Retinal pigment epithelial cell (primary cell): ENCODE measurements at regions not wholly inside any gene's neighbourhood (a gene's known extent, or its start where the extent isn't known, plus 50 kb on each side); places are given as distances from the start of the nearest gene placed in this dataset.

Experiments used
- DNase-seq: peaks from one replicate; pipeline ENCODE4 v3.0.0-alpha.2; 2010; ENCODE audit warnings: low read depth
- H3K4me3 ChIP-seq: 2 replicates; pipeline ENCODE4 v1.5.1; 2011; ENCODE audit warnings: mild to moderate bottlenecking, low read length, control low read depth, moderate library complexity
- CTCF ChIP-seq: conservative IDR thresholded peaks from 2 replicates; pipeline ENCODE4 v1.5.1; 2011; ENCODE audit warnings: low read depth, low read length, control low read depth, inconsistent platforms

- H3K4me3 ChIP-seq: no peak overlapping the region
- TF ChIP-seq CTCF: no peak
- DNase-seq: peak; percentile 45
Observed at GRCh38 chr1:87718241-87718950, 389.7 kb downstream of the LMO4 start.

GRCh38 chr1:87719658-87720057 is 391.0 kb downstream of the LMO4 start:
- TF ChIP-seq CTCF: no peak
- H3K4me3 ChIP-seq: no peak overlapping the region
- DNase-seq: no peak

GRCh38 chr1:87720561-87720960 is 391.9 kb downstream of the LMO4 start:
- H3K4me3 ChIP-seq: no peak overlapping the region
- TF ChIP-seq CTCF: no peak
- DNase-seq: no peak

- no peak for TF ChIP-seq CTCF
- no peak for DNase-seq
- H3K4me3 ChIP-seq: no peak overlapping the region
Observed at GRCh38 chr1:87723193-87723592, 394.5 kb downstream of the LMO4 start.

- TF ChIP-seq CTCF: no peak
- H3K4me3 ChIP-seq: no peak overlapping the region
Observed at GRCh38 chr1:87728169-87728568, 399.5 kb downstream of the LMO4 start.

GRCh38 chr1:87730274-87731216 is 401.9 kb downstream of the LMO4 start:
- H3K4me3 ChIP-seq: no peak overlapping the region
- DNase-seq: no peak
- TF ChIP-seq CTCF: no peak

More at GRCh38 chr1:87728169-87728568, 399.5 kb downstream of the LMO4 start:
- DNase-seq: no peak
